ENCODE measurements at regions not wholly inside any gene's neighbourhood (a gene's known extent, or its start where the extent isn't known, plus 50 kb on each side); places are given as distances from the start of the nearest gene placed in this dataset.

DNA sequence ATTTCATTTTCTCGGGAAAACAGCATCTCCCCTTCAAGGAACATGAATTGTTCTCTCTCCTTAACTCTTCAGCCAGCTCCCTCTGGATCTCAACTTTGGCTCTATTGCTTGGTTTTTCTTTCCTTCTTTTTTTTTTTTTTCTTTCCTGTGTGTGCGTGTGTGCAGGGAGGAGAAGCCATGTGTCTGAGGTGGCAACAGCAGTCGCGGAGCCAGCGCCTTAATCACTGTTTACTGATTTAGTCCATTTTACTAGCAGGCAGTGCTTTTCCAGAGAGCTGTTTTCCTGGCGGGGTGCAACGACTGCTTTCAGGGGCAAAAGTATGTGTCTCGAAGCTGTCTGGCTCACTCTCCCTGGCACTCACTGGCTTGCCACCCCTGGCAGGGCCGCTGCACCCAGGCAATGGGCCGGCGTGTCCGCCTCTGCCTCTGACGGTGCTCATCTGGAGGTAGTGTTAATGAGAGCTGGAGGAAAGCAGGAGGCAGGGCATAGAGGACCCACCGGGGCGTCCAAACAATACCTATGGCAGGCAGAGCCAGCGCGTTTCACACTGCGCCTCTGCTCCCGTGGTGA lies 835.4 kb upstream of the NR2F2 start:
- no peaks in the 10 kb centered on the region for H3K9me3 ChIP-seq
- no peaks in the 10 kb centered on the region for H3K36me3 ChIP-seq
- TF ChIP-seq, protein P1, sequence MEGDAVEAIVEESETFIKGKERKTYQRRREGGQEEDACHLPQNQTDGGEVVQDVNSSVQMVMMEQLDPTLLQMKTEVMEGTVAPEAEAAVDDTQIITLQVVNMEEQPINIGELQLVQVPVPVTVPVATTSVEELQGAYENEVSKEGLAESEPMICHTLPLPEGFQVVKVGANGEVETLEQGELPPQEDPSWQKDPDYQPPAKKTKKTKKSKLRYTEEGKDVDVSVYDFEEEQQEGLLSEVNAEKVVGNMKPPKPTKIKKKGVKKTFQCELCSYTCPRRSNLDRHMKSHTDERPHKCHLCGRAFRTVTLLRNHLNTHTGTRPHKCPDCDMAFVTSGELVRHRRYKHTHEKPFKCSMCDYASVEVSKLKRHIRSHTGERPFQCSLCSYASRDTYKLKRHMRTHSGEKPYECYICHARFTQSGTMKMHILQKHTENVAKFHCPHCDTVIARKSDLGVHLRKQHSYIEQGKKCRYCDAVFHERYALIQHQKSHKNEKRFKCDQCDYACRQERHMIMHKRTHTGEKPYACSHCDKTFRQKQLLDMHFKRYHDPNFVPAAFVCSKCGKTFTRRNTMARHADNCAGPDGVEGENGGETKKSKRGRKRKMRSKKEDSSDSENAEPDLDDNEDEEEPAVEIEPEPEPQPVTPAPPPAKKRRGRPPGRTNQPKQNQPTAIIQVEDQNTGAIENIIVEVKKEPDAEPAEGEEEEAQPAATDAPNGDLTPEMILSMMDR (IDR thresholded peaks at IDR 0.05) = no peak
- no peaks in the 10 kb centered on the region for H3K4me1 ChIP-seq
- intact Hi-C loops (cut with DNase I) = no loop called here
- DNase-seq = peak in 2 of 4 donors; percentile 19 to 67
- ATAC-seq = no peak
- no peak overlapping the region for H3K27ac ChIP-seq
- no peaks in the 10 kb centered on the region for H3K27me3 ChIP-seq
- no peak overlapping the region for H3K4me3 ChIP-seq

DNA sequence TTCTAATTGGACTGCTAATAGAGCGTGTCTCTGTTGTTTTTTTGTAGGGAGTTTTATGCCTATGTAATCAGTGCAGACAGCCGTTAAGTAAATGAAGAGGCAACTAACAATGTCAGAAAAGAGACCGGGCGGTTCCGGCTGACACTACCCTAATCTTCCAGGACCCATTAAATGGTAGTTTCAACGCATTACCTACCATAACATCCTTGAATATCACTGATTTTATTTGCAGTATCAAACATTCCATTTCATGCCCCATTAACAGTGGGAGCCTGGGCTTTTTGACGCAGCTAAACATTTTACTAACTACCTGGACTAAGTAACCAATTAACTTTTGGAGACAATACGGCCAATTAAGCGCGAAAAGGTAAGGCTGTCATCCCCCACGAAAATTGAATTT lies 832.9 kb upstream of the NR2F2 start:
- Histone ChIP-seq H3K4me3 (no peak overlapping the region), H3K27ac (no peak overlapping the region), H3K4me1 (no peaks in the 10 kb centered on the region), H3K36me3 (no peaks in the 10 kb centered on the region), H3K27me3 (no peaks in the 10 kb centered on the region), H3K9me3 (no peaks in the 10 kb centered on the region)
- intact Hi-C loops (cut with DNase I) = no loop called here
- DNase-seq (no peak), ATAC-seq (no peak)
- TF ChIP-seq, protein P1 (IDR thresholded peaks at IDR 0.05) = no peak

DNA sequence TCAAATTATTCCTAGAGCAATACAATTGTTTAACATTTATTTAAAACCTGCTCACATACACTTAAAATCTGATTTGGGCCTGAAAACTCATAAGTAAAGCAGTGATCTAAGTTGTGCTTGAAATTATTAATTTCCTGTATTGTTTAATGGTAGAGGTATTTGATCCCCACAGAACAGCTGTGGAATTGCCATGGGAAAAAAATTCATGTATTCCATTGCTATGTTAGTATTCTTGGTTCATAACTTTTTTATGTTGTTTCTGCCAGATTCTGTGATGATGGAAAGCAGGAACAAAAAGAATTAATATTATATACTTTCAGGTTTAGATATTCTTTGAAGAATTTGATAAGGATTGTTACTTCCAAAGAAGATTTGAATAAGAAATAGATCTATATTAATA lies 831.5 kb upstream of the NR2F2 start:
- Histone ChIP-seq H3K9me3 (no peaks in the 10 kb centered on the region), H3K36me3 (no peaks in the 10 kb centered on the region), H3K4me1 (no peaks in the 10 kb centered on the region), H3K27ac (no peak overlapping the region), H3K4me3 (no peak overlapping the region), H3K27me3 (no peaks in the 10 kb centered on the region)
- TF ChIP-seq, protein P1 (IDR thresholded peaks at IDR 0.05) = no peak
- ATAC-seq (no peak), DNase-seq (no peak)
- intact Hi-C loops (cut with DNase I) = no loop called here

DNA sequence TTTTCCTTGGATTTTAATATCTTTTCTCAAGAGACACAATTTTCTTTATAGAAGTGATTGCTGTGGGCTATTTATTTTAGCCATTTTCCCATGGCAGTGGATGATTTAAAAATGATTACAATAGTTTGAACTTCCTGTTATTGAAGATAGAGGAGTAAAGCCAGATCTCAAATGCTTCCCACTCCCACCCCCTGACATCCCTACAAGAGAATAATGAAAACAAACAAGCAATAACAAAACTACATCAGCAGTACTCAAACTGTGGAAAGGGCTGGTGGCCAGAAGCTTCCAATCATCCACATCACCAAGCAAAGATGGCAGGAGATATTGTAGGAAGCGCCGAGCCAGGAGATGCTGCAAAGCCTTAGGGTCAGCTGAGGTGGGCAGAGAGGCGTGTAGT lies 831.1 kb upstream of the NR2F2 start:
- Histone ChIP-seq H3K9me3 (no peaks in the 10 kb centered on the region), H3K4me3 (no peak overlapping the region), H3K36me3 (no peaks in the 10 kb centered on the region), H3K27ac (no peak overlapping the region), H3K27me3 (no peaks in the 10 kb centered on the region), H3K4me1 (no peaks in the 10 kb centered on the region)
- TF ChIP-seq, protein P1 (IDR thresholded peaks at IDR 0.05) = no peak
- no peak for ATAC-seq
- intact Hi-C loops (cut with DNase I) = no loop called here
- no peak for DNase-seq

DNA sequence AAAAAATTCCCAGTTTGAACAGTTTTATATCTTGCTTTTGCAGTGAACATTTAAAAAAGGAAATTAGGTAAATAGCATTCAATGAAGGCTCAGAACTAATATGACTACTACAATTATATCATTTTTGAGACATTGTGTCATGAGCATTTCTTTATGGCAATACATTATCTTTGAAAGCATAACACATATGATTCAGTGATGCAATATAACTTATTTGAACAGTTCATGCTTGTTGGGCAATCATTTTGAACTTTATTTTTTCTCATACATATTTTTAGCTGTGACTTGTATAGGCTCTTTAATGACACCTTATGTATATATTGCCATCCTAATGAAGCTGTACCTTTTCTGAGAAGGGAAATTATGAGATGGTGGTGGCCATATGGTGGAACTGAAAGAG lies 828.6 kb upstream of the NR2F2 start:
- H3K27me3 ChIP-seq = no peaks in the 10 kb centered on the region
- no peaks in the 10 kb centered on the region for H3K36me3 ChIP-seq
- no peak overlapping the region for H3K4me3 ChIP-seq
- intact Hi-C loops (cut with DNase I) = no loop called here
- TF ChIP-seq, protein P1 (IDR thresholded peaks at IDR 0.05) = no peak
- H3K4me1 ChIP-seq = no peaks in the 10 kb centered on the region
- ATAC-seq (no peak), DNase-seq (no peak)
- no peaks in the 10 kb centered on the region for H3K9me3 ChIP-seq
- H3K27ac ChIP-seq = no peak overlapping the region
